Stimulated activated CD4-positive, alpha-beta T cell treated with anti-CD3 and anti-CD28 coated beads, Interleukin-15, amount 100 ng/mL, for 48 hours (primary cell): ENCODE measurements at regions not wholly inside any gene's neighbourhood (a gene's known extent, or its start where the extent isn't known, plus 50 kb on each side); places are given as distances from the start of the nearest gene placed in this dataset.
"Not testable (repeated sequence)": the region's sequence is repeated elsewhere in the genome, so short reads cannot be mapped to it uniquely, and the experiment has no call there.

Source experiments
- DNase-seq, 2 donors: peaks; one replicate each; pipeline ENCODE4 v3.0.0-alpha.2; 2020; ENCODE audit warnings: low read depth in 2 of 2

DNA sequence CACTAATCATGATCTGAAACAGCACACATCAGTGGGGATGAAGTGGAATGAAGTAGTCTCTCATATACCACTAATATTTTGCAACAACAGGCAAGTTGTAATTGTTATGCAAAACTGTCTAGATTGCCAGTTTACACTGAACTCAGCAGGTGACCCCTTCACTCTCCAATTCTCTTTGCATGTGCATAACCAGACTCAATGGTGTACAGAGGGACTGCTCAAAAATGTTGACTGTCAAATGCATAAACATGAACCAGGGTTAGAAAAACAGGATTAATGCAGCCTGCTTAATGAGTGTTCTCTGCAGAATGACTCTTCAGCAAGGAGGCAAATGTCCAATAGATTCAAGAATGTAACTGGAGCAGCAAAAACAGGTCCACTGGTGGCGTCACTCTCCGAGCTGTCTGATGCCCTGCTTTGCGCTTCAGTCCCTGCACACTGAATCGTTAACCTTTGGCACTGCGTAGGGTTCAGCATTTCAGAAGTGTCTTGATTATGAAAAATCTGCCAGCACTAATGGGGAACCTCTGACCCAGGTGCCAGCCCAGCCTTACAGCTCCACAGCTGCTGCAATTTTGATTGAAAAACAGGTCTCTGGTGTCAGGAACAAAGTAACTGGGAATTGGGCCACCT lies 209.3 kb downstream of the TDRD15 start:
- DNase-seq: no peak

DNA sequence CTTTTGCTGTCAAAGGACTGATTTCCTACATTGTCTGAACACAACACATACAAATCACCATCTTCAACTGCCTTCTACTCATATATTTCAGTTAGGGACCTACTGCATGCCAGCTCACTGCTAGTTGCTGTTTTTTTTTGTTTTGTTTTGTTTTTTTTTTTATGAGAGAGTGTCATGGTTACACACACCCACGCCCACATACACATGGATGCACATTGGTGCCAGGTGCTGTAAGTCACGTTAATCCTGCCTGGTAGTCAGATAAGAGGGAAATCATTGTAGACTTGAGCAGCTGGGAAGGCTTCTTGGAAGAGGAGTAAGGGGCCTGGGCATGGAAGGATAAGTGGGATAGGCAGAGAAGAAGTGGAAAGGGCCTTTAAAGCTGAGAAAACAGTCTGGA lies 209.9 kb downstream of the TDRD15 start:
- DNase-seq: no peak

DNA sequence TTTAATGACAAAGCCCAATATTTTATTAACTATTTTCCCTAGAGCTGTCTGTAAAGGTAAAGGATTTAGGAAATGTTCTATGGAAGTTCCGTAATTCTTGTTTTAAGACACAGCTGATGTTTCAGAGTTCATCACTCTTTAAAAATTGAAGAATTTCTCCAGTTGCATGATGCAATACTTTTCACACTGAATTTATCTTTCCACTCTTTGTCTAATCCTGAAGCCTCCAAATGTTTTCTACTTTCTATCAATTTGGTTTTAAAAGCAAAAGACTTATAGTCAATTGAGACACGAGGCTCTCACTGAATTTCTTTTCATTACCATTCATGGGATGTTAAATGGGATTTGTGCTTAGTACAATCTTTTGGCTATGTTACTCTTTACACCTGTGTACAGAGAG lies 223.2 kb downstream of the TDRD15 start:
- no peak for DNase-seq

DNA sequence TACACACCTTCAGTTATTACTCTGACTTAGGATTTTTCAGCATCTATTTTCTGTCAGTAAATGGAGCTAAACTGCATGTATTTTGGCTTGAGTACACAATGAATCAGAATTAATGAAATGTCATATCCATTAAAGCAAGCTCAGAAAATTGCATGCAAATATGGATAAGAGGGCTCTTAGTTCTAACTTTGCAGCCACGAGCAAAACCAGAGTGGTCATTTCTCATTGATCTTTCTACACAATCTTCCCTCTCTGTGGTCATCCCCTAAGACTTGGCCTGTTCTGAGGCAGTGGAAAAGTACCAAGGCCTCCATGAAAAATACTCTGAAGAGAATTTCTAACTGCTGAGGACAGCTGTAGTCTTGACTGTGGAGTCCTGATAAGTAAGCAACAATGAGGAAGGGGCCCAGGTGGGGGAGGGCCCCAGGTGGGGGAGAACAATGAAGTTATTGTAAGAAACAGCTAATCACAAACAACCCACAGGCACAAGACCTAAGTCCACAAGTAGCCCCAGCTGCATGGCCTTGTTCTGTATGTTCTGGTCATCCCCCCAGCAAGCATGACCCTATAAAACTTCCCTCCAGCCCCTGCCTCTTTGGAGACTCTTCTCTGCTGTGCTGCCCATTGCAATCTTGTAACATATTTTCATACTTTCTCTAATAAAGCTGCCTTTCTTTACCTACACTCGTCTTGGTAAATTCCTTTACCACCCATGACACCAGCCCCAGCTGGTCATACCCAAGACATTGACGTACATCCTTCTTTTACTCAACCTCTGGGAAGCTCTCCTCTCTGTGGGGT lies 230.3 kb downstream of the TDRD15 start:
- DNase-seq: no peak

DNA sequence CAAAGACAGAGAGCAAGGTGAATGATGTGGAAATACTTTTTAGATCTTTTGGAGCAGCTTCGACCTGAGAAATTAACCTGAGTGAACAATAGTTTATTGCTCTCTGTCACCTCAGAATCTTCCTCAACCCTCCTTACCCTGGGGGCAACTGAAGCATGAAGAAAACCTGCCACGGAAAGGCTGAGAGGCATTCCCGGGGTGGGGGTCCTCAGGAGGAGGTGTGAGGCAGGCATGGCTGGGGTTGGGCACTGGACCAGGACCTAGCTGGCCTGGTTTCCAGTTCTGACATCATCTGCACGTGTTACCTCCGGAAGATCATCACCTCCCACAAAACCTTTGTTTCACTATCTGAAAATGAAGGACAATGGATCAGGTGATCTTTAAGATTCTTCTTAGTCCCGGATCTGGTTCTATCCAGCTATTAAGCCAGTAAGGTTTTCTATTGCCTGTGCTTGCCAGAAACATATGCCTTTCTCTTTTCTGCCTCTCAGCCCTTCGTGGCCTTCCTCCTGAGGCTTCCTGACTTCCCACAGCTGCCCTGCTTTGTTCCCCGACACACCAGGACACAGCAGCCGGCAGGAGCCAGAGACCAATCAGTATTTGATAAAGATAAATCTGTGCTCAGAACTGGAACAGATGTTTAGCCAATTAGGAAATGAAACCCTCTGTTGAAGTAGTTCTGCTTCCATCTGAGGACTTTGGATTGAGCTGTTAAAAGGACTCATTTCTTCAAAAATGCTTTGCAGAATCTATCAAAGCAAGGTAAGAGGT lies 232.5 kb downstream of the TDRD15 start:
- DNase-seq: no peak

- no peak for DNase-seq
Observed at GRCh38 chr2:21356857-21357255, 233.1 kb downstream of the TDRD15 start.

DNA sequence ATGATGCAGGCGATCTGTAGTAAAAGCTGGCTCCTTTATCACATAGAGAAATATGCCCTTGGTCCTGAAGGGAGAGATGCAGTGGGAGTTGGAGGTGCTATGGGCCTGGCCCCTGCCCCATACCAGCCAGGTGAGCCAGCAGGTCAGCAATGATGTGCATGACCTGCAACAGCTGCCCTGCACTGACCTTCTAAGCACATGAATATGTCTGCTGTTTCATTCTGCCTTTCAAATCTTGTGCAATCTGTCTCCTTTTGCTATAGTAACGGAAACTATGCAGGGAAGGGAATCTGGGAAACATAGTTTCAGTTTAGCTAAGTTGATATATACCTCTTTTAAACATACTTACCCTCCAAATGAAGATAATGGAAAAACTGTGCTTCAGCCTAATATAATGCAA lies 235.2 kb downstream of the TDRD15 start:
- no peak for DNase-seq

- no peak for DNase-seq
Observed at GRCh38 chr2:21361384-21361783, 237.6 kb downstream of the TDRD15 start.

GRCh38 chr2:21361957-21362486 lies 238.3 kb downstream of the TDRD15 start:
- no peak for DNase-seq

GRCh38 chr2:21363364-21363763 lies 239.6 kb downstream of the TDRD15 start:
- DNase-seq: no peak

- DNase-seq: no peak
Observed at GRCh38 chr2:21367421-21367820, 243.7 kb downstream of the TDRD15 start.

GRCh38 chr2:21369787-21370186 lies 246.0 kb downstream of the TDRD15 start:
- DNase-seq: no peak

- no peak for DNase-seq
Observed at GRCh38 chr2:21371499-21372003, 247.8 kb downstream of the TDRD15 start.

GRCh38 chr2:21372654-21373053 lies 248.9 kb downstream of the TDRD15 start:
- no peak for DNase-seq

GRCh38 chr2:21376864-21377263 lies 253.1 kb downstream of the TDRD15 start:
- no peak for DNase-seq

DNA sequence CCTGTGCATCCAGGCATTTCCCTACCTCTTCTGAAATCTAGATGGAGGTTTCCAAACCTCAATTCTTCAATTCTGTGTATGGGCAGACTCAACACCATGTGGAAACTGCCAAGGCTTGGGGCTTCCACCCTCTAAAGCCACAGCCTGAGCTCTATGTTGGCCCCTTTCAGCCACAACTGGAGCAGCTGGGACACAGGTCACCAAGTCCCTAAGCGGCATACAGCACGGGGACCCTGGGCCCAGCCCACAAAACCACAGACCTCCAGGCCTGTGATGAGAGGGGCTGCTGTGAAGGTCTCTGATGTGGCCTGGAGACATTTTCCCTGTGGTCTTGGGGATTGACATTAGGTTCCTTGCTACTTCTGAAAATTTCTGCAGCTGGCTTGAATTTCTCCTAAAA lies 255.4 kb downstream of the TDRD15 start:
- DNase-seq: no peak

GRCh38 chr2:21379668-21380067 lies 255.9 kb downstream of the TDRD15 start:
- DNase-seq: not testable (repeated sequence)

GRCh38 chr2:21381421-21381820 lies 257.7 kb downstream of the TDRD15 start:
- DNase-seq: no peak

GRCh38 chr2:21382701-21383520 lies 259.1 kb downstream of the TDRD15 start:
- DNase-seq: no peak

DNA sequence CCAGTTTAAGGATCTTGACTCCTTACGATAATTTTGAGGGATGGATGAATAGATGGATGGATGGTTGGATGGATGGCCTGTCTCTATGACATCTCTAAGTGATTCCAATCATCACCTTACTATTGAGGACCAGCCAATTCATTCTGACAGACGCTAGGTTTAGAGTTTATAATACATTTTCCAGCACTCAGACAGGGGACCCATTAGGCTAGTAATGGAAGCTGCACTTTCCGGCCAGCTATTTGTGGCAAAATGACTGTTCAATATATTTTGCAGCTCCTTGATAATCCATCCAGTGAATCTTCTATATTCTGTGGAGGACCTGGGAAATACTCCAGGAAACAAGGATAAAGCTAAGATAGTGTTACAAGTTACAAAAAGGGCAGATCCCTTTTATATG lies 262.9 kb downstream of the TDRD15 start:
- DNase-seq: no peak

DNA sequence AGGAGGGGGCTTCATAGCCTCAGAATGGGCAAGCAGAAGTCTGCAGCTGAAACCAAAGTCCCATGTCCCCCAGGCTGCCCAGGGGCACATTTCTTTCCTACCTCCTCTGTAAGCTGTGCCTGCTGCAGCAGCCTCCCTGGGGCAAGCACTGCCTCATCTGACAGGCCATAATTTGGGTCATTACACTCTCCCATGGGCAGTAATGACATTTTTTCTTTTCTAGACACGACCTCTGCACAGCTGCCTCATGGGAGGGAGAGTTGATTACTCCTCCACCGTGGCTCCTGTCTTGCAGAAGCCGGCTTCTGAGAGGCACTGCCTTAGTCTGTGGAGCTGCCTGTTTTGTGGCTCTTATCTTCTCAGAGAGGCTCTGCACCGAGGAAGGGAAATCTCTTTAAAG lies 268.9 kb downstream of the TDRD15 start:
- no peak for DNase-seq
